ENCODE measurements at regions not wholly inside any gene's neighbourhood (a gene's known extent, or its start where the extent isn't known, plus 50 kb on each side); places are given as distances from the start of the nearest gene placed in this dataset.

DNA sequence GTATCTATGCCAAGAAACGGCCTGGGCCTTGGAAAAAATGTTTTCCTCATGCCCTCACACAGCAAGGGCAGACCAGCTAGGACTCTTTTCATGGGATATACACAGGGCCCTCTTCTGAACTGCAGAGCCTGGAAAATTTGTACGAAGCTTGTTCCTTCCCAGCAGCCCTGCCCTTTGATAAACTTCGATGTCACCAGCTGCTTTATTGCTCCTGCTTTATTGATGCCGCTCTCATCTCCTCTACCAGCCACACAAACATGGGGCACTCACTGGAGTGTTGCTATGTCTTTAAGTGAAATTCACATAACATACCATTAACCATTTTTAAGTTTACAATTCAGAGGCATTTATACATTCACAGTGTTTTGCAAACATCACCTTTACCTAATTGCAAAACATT is 197.9 kb downstream of the KTN1 start:
- Histone ChIP-seq H3K27ac (no peak overlapping the region), H3K4me1 (replicated peaks in 1 of 2) (peaks cover 0 to 5% of the 10 kb centered on the region in 2 donors), H3K9me3 (replicated peaks in 1 of 3) (no peaks in the 10 kb centered on the region), H3K36me3 (replicated peaks in 1 of 2) (no peaks in the 10 kb centered on the region), H3K27me3 (no peaks in the 10 kb centered on the region), H3K4me3 (no peak overlapping the region)
- intact Hi-C loops (cut with DNase I): no loop called here
- no peak for DNase-seq
- 62 to 77% (median 66%) methylated on average over 4 of the region's 4 CpGs for WGBS, 4 donors
- TF ChIP-seq, protein P1, sequence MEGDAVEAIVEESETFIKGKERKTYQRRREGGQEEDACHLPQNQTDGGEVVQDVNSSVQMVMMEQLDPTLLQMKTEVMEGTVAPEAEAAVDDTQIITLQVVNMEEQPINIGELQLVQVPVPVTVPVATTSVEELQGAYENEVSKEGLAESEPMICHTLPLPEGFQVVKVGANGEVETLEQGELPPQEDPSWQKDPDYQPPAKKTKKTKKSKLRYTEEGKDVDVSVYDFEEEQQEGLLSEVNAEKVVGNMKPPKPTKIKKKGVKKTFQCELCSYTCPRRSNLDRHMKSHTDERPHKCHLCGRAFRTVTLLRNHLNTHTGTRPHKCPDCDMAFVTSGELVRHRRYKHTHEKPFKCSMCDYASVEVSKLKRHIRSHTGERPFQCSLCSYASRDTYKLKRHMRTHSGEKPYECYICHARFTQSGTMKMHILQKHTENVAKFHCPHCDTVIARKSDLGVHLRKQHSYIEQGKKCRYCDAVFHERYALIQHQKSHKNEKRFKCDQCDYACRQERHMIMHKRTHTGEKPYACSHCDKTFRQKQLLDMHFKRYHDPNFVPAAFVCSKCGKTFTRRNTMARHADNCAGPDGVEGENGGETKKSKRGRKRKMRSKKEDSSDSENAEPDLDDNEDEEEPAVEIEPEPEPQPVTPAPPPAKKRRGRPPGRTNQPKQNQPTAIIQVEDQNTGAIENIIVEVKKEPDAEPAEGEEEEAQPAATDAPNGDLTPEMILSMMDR (IDR thresholded peaks at IDR 0.05): no peak
- no peak for TF ChIP-seq POLR2A (IDR thresholded peaks at IDR 0.05)

DNA sequence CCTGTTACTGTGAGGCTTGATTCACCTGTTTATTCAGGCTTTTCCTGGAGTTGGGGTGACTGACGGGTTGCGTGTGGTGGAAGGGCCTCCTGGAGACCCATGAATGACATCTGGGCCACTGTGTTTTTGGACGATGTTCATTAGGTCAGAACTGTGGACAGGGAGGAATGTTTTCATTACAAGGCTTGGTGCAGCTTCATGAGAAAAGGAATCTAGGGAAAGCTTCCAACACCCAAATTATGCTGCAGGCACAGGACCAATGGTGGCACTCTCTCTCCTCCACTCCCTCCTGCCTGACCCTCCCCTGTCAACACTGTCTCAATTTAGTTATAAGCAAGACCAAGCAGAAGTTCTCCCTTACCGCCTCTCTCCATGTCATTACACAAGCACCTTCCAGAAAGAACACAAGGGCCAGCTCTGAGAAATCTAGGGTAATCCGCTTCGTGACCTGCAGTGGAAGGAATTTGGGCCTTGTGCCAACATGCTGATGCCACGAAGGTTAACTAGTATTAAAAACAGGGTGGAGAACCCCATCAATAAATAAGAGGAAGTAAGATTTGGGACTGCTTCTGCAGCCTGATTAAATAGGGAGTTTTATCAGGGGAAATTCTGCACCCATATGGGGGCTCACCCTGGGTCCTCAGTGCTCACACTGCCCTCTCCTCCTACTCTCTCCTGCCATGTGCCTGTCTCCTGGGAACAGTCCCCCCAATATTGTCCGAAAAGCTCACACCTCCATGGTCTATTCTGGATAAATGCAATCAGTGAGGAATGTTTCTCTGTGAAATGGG is 200.3 kb downstream of the KTN1 start:
- intact Hi-C loops (cut with DNase I): no loop called here
- Histone ChIP-seq H3K4me1 (replicated peaks in 1 of 2) (peaks cover 0 to 5% of the 10 kb centered on the region in 2 donors), H3K36me3 (replicated peaks in 1 of 2) (no peaks in the 10 kb centered on the region), H3K4me3 (no peak overlapping the region), H3K27me3 (no peaks in the 10 kb centered on the region), H3K9me3 (replicated peaks in 1 of 3) (no peaks in the 10 kb centered on the region), H3K27ac (peak overlapping the region in 1 of 5 donors; percentile 14)
- WGBS, 4 donors: 31 to 55% (median 41%) methylated on average over 8 of the region's 8 CpGs
- no peak for TF ChIP-seq POLR2A (IDR thresholded peaks at IDR 0.05)
- TF ChIP-seq, protein P1 (IDR thresholded peaks at IDR 0.05): no peak
- DNase-seq: peak in 6 of 7 donors; percentile 33 to 60 (median 45)

DNA sequence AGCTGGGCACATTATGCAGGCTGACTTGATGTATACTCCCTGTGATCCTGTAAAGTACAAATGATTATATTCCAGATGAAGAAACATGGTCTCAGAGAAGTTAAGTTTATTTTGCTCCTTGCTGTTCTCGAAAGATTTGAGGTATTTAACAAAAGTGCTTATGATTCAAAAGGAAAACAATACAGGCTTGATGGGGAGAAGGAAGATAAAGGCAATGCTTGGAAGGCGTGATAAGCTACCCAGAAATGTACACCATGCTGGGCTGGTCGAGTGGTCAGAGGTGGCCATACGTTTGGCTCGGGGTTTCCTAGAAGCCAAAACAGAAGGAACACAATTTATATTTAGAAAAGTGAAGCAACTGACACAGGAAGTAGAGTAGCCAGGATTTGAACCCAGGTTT is 201.0 kb downstream of the KTN1 start:
- no peaks in the 10 kb centered on the region for H3K9me3 ChIP-seq (replicated peaks in 1 of 3)
- peaks cover 0 to 5% of the 10 kb centered on the region in 2 donors for H3K4me1 ChIP-seq (replicated peaks in 1 of 2)
- no peak for DNase-seq
- H3K27ac ChIP-seq: no peak overlapping the region
- TF ChIP-seq, protein P1 (IDR thresholded peaks at IDR 0.05): no peak
- TF ChIP-seq POLR2A (IDR thresholded peaks at IDR 0.05): no peak
- H3K27me3 ChIP-seq: no peaks in the 10 kb centered on the region
- no peaks in the 10 kb centered on the region for H3K36me3 ChIP-seq (replicated peaks in 1 of 2)
- intact Hi-C loops (cut with DNase I): no loop called here
- 79 to 86% (median 81%) methylated on average over 5 of the region's 5 CpGs for WGBS, 4 donors
- H3K4me3 ChIP-seq: no peak overlapping the region

DNA sequence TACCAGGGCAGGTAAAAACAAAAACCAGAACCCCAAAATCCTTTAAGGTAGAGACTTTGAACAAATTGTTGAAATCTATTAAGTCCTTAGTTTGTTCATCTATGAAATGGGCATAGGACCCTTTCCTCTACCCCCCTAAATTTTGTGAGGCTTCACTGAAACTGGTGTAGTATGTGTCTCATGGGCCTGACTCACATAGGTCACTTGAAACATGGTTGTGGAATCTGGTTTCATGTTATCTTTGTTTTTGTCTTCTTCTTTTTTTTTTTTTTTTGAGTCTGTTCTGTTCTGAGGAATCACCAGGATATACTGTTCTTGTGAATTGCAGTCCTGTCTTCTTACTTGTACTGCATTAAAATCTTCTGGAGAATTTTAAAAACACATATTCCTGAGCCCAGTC is 202.2 kb downstream of the KTN1 start:
- no peak overlapping the region for H3K4me3 ChIP-seq
- no peaks in the 10 kb centered on the region for H3K9me3 ChIP-seq (replicated peaks in 1 of 3)
- intact Hi-C loops (cut with DNase I): no loop called here
- no peaks in the 10 kb centered on the region for H3K27me3 ChIP-seq
- no peaks in the 10 kb centered on the region for H3K36me3 ChIP-seq (replicated peaks in 1 of 2)
- TF ChIP-seq, protein P1 (IDR thresholded peaks at IDR 0.05): no peak
- no peak for TF ChIP-seq POLR2A (IDR thresholded peaks at IDR 0.05)
- peaks cover 0 to 5% of the 10 kb centered on the region in 2 donors for H3K4me1 ChIP-seq (replicated peaks in 1 of 2)
- no peak overlapping the region for H3K27ac ChIP-seq
- DNase-seq: no peak

All from adrenal gland (tissue), 9 donors.